ENCODE measurements at regions not wholly inside any gene's neighbourhood (a gene's known extent, or its start where the extent isn't known, plus 50 kb on each side); places are given as distances from the start of the nearest gene placed in this dataset.

DNA sequence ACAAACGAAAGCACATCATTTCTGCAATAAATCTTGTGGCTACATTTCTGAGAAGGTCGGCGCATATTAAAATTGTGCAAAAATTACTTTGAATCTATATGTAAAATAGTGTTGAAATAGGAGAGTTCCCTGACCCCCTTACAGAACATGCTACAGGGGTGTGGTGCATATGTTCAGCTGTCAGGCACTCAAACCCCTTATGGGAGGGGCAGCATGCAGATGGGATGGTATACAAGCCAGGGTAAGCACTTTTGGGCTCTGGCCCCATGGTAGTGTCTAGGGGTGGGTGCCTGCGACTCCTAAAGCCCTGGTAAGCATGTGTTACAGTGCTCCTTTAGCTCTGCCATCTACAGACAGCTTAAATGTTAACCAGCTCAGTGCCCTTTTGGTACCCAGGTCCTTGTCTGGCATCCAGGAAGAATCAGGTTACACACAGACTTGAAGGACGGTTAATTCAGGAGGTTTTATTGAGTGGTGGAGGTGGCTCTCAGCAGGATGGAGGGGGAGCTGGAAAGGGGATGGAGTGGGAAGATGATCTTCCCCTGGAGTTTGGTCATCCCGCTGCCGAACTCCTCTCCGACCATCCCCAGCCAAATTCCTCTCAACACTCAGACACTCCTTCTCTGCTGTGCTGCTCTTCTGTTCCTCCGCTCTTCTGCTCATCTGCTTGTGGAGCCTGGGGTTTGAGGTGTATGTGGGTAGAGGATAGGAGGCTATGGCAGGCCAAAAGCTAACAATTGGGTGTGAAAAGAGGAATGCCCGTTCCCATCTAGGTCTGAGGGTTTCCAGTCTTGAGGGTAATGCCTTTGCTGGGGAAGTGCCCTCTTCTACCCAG, 84.6 kb upstream of the RASEF start:
- intact Hi-C loops (cut with micrococcal nuclease) (no loop called here), in situ Hi-C loops (cut with MboI) (no loop called here)
- Histone ChIP-seq H4K20me1 (replicated peaks; ENCODE audit: control insufficient read depth, insufficient read depth, low read length) (no peaks in the 10 kb centered on the region), H3K79me2 (ENCODE audit: control insufficient read depth, insufficient read depth, low read length) (no peaks in the 10 kb centered on the region), H3K4me2 (ENCODE audit: insufficient read depth, low read length) (no peak overlapping the region), H3K4me1 (replicated peaks in 1 of 2; ENCODE audit: control insufficient read depth in 2 of 2, insufficient read depth in 2 of 2, low read length in 2 of 2) (no peaks in the 10 kb centered on the region), H3K27ac (ENCODE audit: extremely low read depth, low read depth, low read length) (no peak overlapping the region), H3K27me3 (ENCODE audit: control insufficient read depth in 2 of 2, insufficient read depth in 2 of 2, low read length in 2 of 2) (no peaks in the 10 kb centered on the region), H3K4me3 (no peak overlapping the region), H3K9ac (ENCODE audit: insufficient read depth in 1 of 2, low read depth in 2 of 2, low read length in 2 of 2) (no peak overlapping the region), H3K9me3 (replicated peaks; ENCODE audit: control insufficient read depth, insufficient read depth, low read depth, low read length) (no peaks in the 10 kb centered on the region), H2AFZ (ENCODE audit: low read depth, low read length) (no peak overlapping the region), H3K9me1 (ENCODE audit: control insufficient read depth, insufficient read depth, low read length) (no peaks in the 10 kb centered on the region), H3K36me3 (ENCODE audit: control insufficient read depth, insufficient read depth, low read length) (no peaks in the 10 kb centered on the region)
- ATAC-seq, result no peak
- 2% methylated on average over 9 of the region's 10 CpGs for WGBS (ENCODE audit: insufficient coverage, low coverage, missing lambda C conversion rate)
- ChIA-PET CTCF (ENCODE audit: low intra/inter-chr PET ratio) (no interaction called here), POLR2A (no interaction called here)
- no peak for DNase-seq (ENCODE audit: extremely low read depth in 1 of 4, low spot score in 3 of 4)
- no peak for TF ChIP-seq POLR2H (tag; IDR thresholded peaks at IDR 0.05; ENCODE audit: low read depth)
- TF ChIP-seq GABPA (tag; conservative IDR thresholded peaks at IDR 0.05; ENCODE audit: low read depth), result no peak
- no peak for TF ChIP-seq TCF7L2 (IDR thresholded peaks at IDR 0.05; ENCODE audit: low read depth, low read length)
- no peak for TF ChIP-seq NR4A1 (CRISPR knock-in tag; IDR thresholded peaks at IDR 0.05)
- no peak for TF ChIP-seq NR4A1 (tag; IDR thresholded peaks at IDR 0.05)
- BruUV-seq (replicated peaks), result no TSS peak
- FAIRE-seq, result no peak

DNA sequence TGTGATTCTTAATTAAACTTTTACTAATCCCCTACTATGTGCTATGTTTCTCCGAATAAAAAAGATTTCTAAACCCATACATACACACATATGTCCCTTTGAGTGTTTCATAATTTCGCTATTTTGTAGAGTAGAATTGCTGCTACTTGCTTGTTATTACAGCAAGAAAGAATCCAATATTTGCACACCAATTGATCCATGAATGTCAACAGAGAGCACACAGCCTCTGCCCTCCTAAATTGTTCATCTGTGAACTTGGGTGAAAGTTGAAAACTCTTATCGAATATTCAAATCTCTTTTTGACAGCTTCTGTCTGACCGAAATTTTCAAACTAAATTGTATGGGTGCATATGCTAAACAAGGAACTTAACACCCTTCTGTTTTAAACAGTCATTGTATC, 83.4 kb upstream of the RASEF start:
- intact Hi-C loops (cut with micrococcal nuclease), result no loop called here
- H2AFZ ChIP-seq (ENCODE audit: low read depth, low read length), result no peak overlapping the region
- ChIA-PET POLR2A (no interaction called here), CTCF (ENCODE audit: low intra/inter-chr PET ratio) (no interaction called here)
- no peak for DNase-seq (ENCODE audit: extremely low read depth in 1 of 4, low spot score in 3 of 4)
- H3K4me1 ChIP-seq (replicated peaks in 1 of 2; ENCODE audit: control insufficient read depth in 2 of 2, insufficient read depth in 2 of 2, low read length in 2 of 2), result no peaks in the 10 kb centered on the region
- ATAC-seq, result no peak
- 0% methylated on average over 3 of the region's 4 CpGs for WGBS (ENCODE audit: insufficient coverage, low coverage, missing lambda C conversion rate)
- no peaks in the 10 kb centered on the region for H3K9me1 ChIP-seq (ENCODE audit: control insufficient read depth, insufficient read depth, low read length)
- no peak overlapping the region for H3K9ac ChIP-seq (ENCODE audit: insufficient read depth in 1 of 2, low read depth in 2 of 2, low read length in 2 of 2)
- TF ChIP-seq NR4A1 (CRISPR knock-in tag; IDR thresholded peaks at IDR 0.05), result no peak
- no peak for TF ChIP-seq NR4A1 (tag; IDR thresholded peaks at IDR 0.05)
- no peak for TF ChIP-seq MED1 (CRISPR knock-in tag; IDR thresholded peaks at IDR 0.05; ENCODE audit: borderline replicate concordance)
- no peak for TF ChIP-seq DNMT1 (IDR thresholded peaks at IDR 0.05)
- TF ChIP-seq KLF10 (CRISPR knock-in tag; IDR thresholded peaks at IDR 0.05), result no peak
- TF ChIP-seq HMG20A (CRISPR knock-in tag; conservative IDR thresholded peaks at IDR 0.05), result no peak
- H3K4me2 ChIP-seq (ENCODE audit: insufficient read depth, low read length), result no peak overlapping the region
- no peaks in the 10 kb centered on the region for H3K9me3 ChIP-seq (replicated peaks; ENCODE audit: control insufficient read depth, insufficient read depth, low read depth, low read length)
- no peaks in the 10 kb centered on the region for H3K36me3 ChIP-seq (ENCODE audit: control insufficient read depth, insufficient read depth, low read length)
- no peak overlapping the region for H3K4me3 ChIP-seq
- in situ Hi-C loops (cut with MboI), result no loop called here
- H3K27ac ChIP-seq (ENCODE audit: extremely low read depth, low read depth, low read length), result no peak overlapping the region
- no peaks in the 10 kb centered on the region for H3K27me3 ChIP-seq (ENCODE audit: control insufficient read depth in 2 of 2, insufficient read depth in 2 of 2, low read length in 2 of 2)
- H4K20me1 ChIP-seq (replicated peaks; ENCODE audit: control insufficient read depth, insufficient read depth, low read length), result no peaks in the 10 kb centered on the region
- no peaks in the 10 kb centered on the region for H3K79me2 ChIP-seq (ENCODE audit: control insufficient read depth, insufficient read depth, low read length)
- BruUV-seq (replicated peaks), result no TSS peak
- no peak for FAIRE-seq

Data from K562 (cell line).